Testis (tissue), 2 donors: ENCODE measurements at regions not wholly inside any gene's neighbourhood (a gene's known extent, or its start where the extent isn't known, plus 50 kb on each side); places are given as distances from the start of the nearest gene placed in this dataset.

Experiments
- DNase-seq: peaks from one replicate; pipeline ENCODE4 v3.0.0-alpha.2; 2019
- H3K27ac ChIP-seq, 2 donors: fragments of 200-600 bp; sonication (generic); one replicate each; pipeline ENCODE4 v1.5.1; 2019
- H3K27me3 ChIP-seq: fragments of 200-600 bp; sonication (generic); one replicate; pipeline ENCODE4 v1.5.1; 2019
- H3K36me3 ChIP-seq: fragments of 200-600 bp; sonication (generic); one replicate; pipeline ENCODE4 v1.5.1; 2017; ENCODE audit warnings: low read depth; ENCODE audit errors: missing control alignments
- H3K4me1 ChIP-seq: fragments of 200-600 bp; sonication (generic); one replicate; pipeline ENCODE4 v1.5.1; 2019
- H3K4me3 ChIP-seq, 2 donors: fragments of 200-600 bp; sonication (generic); one replicate each; pipeline ENCODE4 v1.5.1; 2017 to 2019
- H3K9me3 ChIP-seq: fragments of 200-600 bp; sonication (generic); one replicate; pipeline ENCODE4 v1.5.1; 2017
- POLR2A ChIP-seq: fragments of 450-650 bp; IDR thresholded peaks from one replicate; pipeline ENCODE4 v1.6.1; 2017; ENCODE audit warnings: antibody characterized with exemption, mild to moderate bottlenecking, moderate library complexity
- WGBS, 2 donors: methylation state at CpG; one replicate each; pipeline ENCODE4 v1.1.5; 2018; 5-methylcytosine and 5-hydroxymethylcytosine counted together
- intact Hi-C: fragments of 100-400 bp; cut with DNase I; formaldehyde crosslinking; loops from one replicate; pipeline ENCODE4 v1.15.1; 2023; ENCODE audit warnings: low total_unique reads
- TF ChIP-seq, protein P1 (sequence below), 3 experiments: fragments of 450-650 bp in 2 of 3; fragments of 200-600 bp in 1 of 3; sonication (generic) in 1 of 3; IDR thresholded peaks; one replicate each; pipeline ENCODE4 v1.5.1; 2016 to 2019; ENCODE audit warnings: antibody characterized with exemption in 3 of 3, mild to moderate bottlenecking in 2 of 3, moderate library complexity in 1 of 3

DNA sequence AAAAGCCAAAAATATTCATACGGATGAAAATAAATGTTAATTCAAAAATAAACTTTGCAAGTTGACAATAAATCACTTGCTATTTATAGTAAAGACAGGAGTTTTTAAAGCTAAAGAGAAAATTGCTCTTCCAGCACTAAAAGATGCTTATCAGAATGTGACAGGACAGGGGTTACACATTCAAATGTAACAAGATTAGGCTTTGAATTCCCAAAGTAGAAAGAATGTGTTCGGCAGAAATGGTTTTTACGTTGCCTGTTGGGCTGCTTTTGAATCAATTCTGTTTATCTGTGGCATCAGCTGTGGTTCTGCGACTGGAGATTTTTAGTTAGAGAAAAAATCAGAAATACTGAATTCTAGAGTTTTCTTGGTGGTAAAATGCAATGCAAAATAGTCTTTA lies 669.4 kb downstream of the CPS1 start:
- TF ChIP-seq, protein P1, sequence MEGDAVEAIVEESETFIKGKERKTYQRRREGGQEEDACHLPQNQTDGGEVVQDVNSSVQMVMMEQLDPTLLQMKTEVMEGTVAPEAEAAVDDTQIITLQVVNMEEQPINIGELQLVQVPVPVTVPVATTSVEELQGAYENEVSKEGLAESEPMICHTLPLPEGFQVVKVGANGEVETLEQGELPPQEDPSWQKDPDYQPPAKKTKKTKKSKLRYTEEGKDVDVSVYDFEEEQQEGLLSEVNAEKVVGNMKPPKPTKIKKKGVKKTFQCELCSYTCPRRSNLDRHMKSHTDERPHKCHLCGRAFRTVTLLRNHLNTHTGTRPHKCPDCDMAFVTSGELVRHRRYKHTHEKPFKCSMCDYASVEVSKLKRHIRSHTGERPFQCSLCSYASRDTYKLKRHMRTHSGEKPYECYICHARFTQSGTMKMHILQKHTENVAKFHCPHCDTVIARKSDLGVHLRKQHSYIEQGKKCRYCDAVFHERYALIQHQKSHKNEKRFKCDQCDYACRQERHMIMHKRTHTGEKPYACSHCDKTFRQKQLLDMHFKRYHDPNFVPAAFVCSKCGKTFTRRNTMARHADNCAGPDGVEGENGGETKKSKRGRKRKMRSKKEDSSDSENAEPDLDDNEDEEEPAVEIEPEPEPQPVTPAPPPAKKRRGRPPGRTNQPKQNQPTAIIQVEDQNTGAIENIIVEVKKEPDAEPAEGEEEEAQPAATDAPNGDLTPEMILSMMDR (IDR thresholded peaks at IDR 0.05): no peak
- TF ChIP-seq POLR2A: no peak
- H3K4me3 ChIP-seq: no peak overlapping the region
- 43 to 65% methylated on average over 4 of the region's 4 CpGs for WGBS, 2 donors
- intact Hi-C loops: no loop called here
- H3K27me3 ChIP-seq: no peaks in the 10 kb centered on the region
- DNase-seq: no peak
- H3K4me1 ChIP-seq: no peaks in the 10 kb centered on the region
- H3K27ac ChIP-seq: no peak overlapping the region
- H3K9me3 ChIP-seq: no peaks in the 10 kb centered on the region
- no peaks in the 10 kb centered on the region for H3K36me3 ChIP-seq

DNA sequence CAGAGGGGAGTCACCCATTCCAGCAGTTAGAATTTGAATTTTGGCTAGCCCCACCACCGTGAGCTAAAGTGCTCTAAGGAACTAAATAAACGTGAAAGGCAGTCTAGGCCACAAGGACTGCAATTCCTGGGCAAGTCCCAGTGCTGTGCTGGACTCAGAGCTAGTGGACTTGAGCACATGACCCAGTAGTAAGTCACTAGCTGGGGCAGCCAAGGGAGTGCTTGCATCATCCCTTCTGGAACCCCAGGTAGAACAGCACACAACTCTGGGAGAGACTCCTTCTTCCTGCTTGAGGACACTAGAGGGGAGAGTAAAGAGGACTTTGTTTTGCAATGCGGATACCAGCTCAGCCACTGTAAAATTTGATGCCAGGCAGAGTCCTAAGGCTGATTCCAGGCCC lies 672.2 kb downstream of the CPS1 start:
- no peaks in the 10 kb centered on the region for H3K4me1 ChIP-seq
- 82 to 86% methylated on average over 2 to 3 of the region's 3 CpGs for WGBS, 2 donors

DNA sequence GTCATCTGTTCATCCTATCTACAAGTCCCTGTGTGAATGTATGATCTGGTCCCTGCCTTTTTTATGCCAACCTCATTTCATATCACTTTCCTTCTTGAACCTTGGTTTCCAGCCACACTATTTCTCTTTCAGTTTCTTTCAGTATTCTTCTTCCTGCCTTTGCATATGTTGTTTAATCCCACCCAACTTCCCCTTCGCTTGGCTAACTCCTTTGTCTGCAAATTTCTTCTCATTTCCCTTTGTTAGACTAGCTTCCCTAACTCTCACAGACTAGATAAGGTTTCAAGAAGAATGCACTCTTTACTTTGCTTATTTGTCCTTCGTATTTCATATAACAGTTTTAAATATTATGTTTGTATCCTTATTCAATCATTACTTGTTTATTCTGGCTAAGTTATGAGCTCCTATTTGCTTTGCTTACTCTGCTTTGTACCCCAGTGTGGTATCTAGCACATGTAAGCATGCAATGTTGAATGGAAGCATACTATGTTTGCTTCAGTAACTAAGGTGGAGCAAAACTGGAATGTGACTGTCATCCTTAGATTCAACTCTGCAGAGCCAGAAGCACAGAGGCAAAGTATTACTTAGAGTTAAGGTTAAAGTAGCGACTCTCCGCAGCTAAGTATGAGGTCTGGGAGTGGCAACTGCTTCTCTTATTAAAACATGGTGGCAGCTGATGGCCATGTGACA lies 681.3 kb downstream of the CPS1 start:
- Histone ChIP-seq H3K27ac (no peak overlapping the region), H3K27me3 (no peaks in the 10 kb centered on the region), H3K4me3 (no peak overlapping the region), H3K4me1 (no peaks in the 10 kb centered on the region), H3K36me3 (no peaks in the 10 kb centered on the region), H3K9me3 (no peaks in the 10 kb centered on the region)
- TF ChIP-seq POLR2A: no peak
- TF ChIP-seq, protein P1 (IDR thresholded peaks at IDR 0.05): no peak
- WGBS, 2 donors: 85 to 90% methylated on average over 4 of the region's 4 CpGs
- intact Hi-C loops: no loop called here
- no peak for DNase-seq

More for the DNA sequence above, 672.2 kb downstream of the CPS1 start:
- no peak for DNase-seq
- Histone ChIP-seq H3K9me3 (no peaks in the 10 kb centered on the region), H3K27me3 (no peaks in the 10 kb centered on the region), H3K4me3 (no peak overlapping the region), H3K36me3 (no peaks in the 10 kb centered on the region), H3K27ac (no peak overlapping the region)
- intact Hi-C loops: no loop called here
- no peak for TF ChIP-seq POLR2A
- TF ChIP-seq, protein P1 (IDR thresholded peaks at IDR 0.05): no peak

DNA sequence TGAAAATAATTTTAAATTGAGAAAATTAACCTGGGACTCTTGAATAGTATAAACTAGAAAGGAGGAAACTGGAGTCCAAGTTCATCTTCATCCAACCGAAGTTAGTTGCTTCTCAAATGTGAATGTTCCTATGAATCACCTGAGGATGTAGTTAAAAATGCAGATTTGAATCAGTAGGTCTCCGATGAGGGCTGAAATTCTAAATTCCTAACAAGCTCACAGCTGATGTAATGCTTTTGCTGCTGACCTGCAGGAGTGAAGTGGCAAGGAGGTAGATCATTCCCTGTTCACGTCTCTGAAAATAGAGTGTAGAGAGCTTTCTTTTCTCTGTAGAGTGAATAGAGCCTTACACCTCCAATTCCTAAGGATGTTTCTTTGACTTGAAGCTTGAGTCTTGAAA lies 685.5 kb downstream of the CPS1 start:
- 87 to 96% methylated on average over 3 of the region's 3 CpGs for WGBS, 2 donors

More for the DNA sequence above, 685.5 kb downstream of the CPS1 start:
- H3K4me1 ChIP-seq: no peaks in the 10 kb centered on the region
- H3K4me3 ChIP-seq: no peak overlapping the region
- no peak overlapping the region for H3K27ac ChIP-seq
- no peaks in the 10 kb centered on the region for H3K9me3 ChIP-seq
- intact Hi-C loops: no loop called here
- H3K27me3 ChIP-seq: no peaks in the 10 kb centered on the region
- no peaks in the 10 kb centered on the region for H3K36me3 ChIP-seq
- TF ChIP-seq, protein P1 (IDR thresholded peaks at IDR 0.05): no peak
- no peak for TF ChIP-seq POLR2A
- DNase-seq: no peak
